SKM-1 treated with dmso at 0.1 percent for 144 hours (cell line): ENCODE measurements at regions not wholly inside any gene's neighbourhood (a gene's known extent, or its start where the extent isn't known, plus 50 kb on each side); places are given as distances from the start of the nearest gene placed in this dataset.
A peak's percentile ranks its signal among the peaks of the same experiment; 100 is the strongest.
"Not testable (repeated sequence)": the region's sequence is repeated elsewhere in the genome, so short reads cannot be mapped to it uniquely, and the experiment has no call there.

ENCODE experiments used
- DNase-seq: peaks from one replicate; lab custom pipeline; 2025; ENCODE audit not compliant: unreplicated experiment; lab: John Stamatoyannopoulos, UW

GRCh38 chr7:135872861-135873260 lies 104.3 kb downstream of the MTPN start:
- DNase-seq, result not testable (repeated sequence)

- no peak for DNase-seq
Measured at GRCh38 chr7:135862586-135863340, 114.2 kb upstream of the FAM180A start.

GRCh38 chr7:135859538-135859937 lies 110.9 kb upstream of the FAM180A start:
- no peak for DNase-seq

GRCh38 chr7:135858851-135859250 lies 110.2 kb upstream of the FAM180A start:
- DNase-seq, result no peak

GRCh38 chr7:135858379-135858778 lies 109.8 kb upstream of the FAM180A start:
- no peak for DNase-seq

GRCh38 chr7:135857519-135858274 lies 109.1 kb upstream of the FAM180A start:
- DNase-seq, result no peak

- no peak for DNase-seq
Measured at GRCh38 chr7:135856356-135857144, 107.9 kb upstream of the FAM180A start.

GRCh38 chr7:135855846-135856245 lies 107.2 kb upstream of the FAM180A start:
- DNase-seq, result no peak

GRCh38 chr7:135853499-135853898 lies 104.9 kb upstream of the FAM180A start:
- DNase-seq, result no peak

GRCh38 chr7:135853008-135853407 lies 104.4 kb upstream of the FAM180A start:
- DNase-seq, result no peak

GRCh38 chr7:135847242-135847641 lies 98.6 kb upstream of the FAM180A start:
- DNase-seq, result no peak

- DNase-seq, result no peak
Measured at GRCh38 chr7:135846339-135846738, 97.7 kb upstream of the FAM180A start.

- DNase-seq, result no peak
Measured at GRCh38 chr7:135845415-135846075, 96.9 kb upstream of the FAM180A start.

GRCh38 chr7:135844903-135845302 lies 96.3 kb upstream of the FAM180A start:
- no peak for DNase-seq

GRCh38 chr7:135843214-135843613 lies 94.6 kb upstream of the FAM180A start:
- peak; percentile 49 for DNase-seq

GRCh38 chr7:135842446-135843179 lies 94.0 kb upstream of the FAM180A start:
- no peak for DNase-seq

GRCh38 chr7:135840591-135840990 lies 92.0 kb upstream of the FAM180A start:
- DNase-seq, result no peak

GRCh38 chr7:135837675-135838074 lies 89.1 kb upstream of the FAM180A start:
- no peak for DNase-seq

- no peak for DNase-seq
Measured at GRCh38 chr7:135834266-135834665, 85.7 kb upstream of the FAM180A start.

GRCh38 chr7:135833642-135834041 lies 85.0 kb upstream of the FAM180A start:
- DNase-seq, result no peak
